ENCODE measurements at regions not wholly inside any gene's neighbourhood (a gene's known extent, or its start where the extent isn't known, plus 50 kb on each side); places are given as distances from the start of the nearest gene placed in this dataset.

DNA sequence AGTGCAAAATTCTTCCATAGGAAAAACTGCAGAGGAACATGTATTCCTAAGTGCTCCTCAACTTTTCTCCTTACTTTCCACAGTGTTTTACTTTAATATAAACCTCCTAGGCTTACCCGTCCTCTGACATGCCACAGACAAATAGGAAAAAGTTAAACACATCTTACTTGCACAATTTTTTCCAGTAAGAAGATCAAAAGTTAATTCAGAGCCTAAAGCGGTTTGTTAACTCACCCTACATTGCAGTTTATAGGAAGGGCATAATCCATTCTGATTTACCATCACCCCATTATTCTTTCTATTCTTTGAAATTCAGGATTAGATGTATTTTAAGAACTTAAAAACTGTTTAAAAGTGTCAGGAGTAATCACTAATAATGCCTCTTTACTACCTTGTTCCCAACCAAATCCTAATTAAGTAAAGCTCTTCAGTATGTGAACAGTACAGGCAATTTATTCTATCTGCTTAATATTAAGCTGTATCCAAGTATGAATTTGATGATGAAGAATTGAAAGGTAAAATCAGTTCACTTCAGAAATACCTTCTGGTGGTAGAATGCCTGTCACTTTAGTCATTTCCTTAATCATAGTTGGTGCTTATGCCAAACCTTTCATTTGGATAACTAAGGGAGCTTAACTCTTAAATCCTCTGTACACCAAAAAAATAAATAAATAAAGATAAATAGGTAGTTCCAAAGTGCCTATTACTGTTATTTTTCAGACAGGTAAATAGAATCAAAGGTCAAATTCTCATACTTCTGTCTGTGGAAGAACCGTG, 292.0 kb downstream of the ALDH8A1 start (continued):
- TF ChIP-seq SMARCB1 (IDR thresholded peaks at IDR 0.05; ENCODE audit: insufficient read length, low read depth) (no peak), XRCC4 (IDR thresholded peaks at IDR 0.05; ENCODE audit: extremely low read depth, insufficient read depth, insufficient read length) (no peak), ZNF445 (CRISPR knock-in tag; IDR thresholded peaks at IDR 0.05; ENCODE audit: low read depth) (no peak), ZC3H8 (IDR thresholded peaks at IDR 0.05) (no peak), ZNF77 (CRISPR knock-in tag; IDR thresholded peaks at IDR 0.05) (no peak)

GRCh38 chr6:134657343-134657742, 292.6 kb downstream of the ALDH8A1 start:
- Histone ChIP-seq H3K9ac (ENCODE audit: insufficient read depth in 1 of 2, low read depth in 2 of 2, low read length in 2 of 2) (no peak overlapping the region), H3K27ac (ENCODE audit: extremely low read depth, low read depth, low read length) (no peak overlapping the region), H3K4me3 (no peak overlapping the region), H3K79me2 (ENCODE audit: control insufficient read depth, insufficient read depth, low read length) (no peaks in the 10 kb centered on the region), H2AFZ (ENCODE audit: low read depth, low read length) (no peak overlapping the region), H3K9me3 (replicated peaks; ENCODE audit: control insufficient read depth, insufficient read depth, low read depth, low read length) (no peaks in the 10 kb centered on the region), H3K27me3 (ENCODE audit: control insufficient read depth in 2 of 2, insufficient read depth in 2 of 2, low read length in 2 of 2) (peaks cover 8 to 18% of the 10 kb centered on the region in 2 experiments; a peak in 3 of 5 replicates), H3K9me1 (ENCODE audit: control insufficient read depth, insufficient read depth, low read length) (no peaks in the 10 kb centered on the region), H4K20me1 (replicated peaks; ENCODE audit: control insufficient read depth, insufficient read depth, low read length) (no peaks in the 10 kb centered on the region), H3K36me3 (ENCODE audit: control insufficient read depth, insufficient read depth, low read length) (no peaks in the 10 kb centered on the region), H3K4me2 (ENCODE audit: insufficient read depth, low read length) (no peak overlapping the region), H3K4me1 (replicated peaks in 1 of 2; ENCODE audit: control insufficient read depth in 2 of 2, insufficient read depth in 2 of 2, low read length in 2 of 2) (no peaks in the 10 kb centered on the region)
- CTCF ChIA-PET (ENCODE audit: low intra/inter-chr PET ratio), result no interaction called here
- BruUV-seq (replicated peaks), result no TSS peak
- in situ Hi-C loops (cut with MboI), result no loop called here
- ATAC-seq (no peak), DNase-seq (ENCODE audit: extremely low read depth in 1 of 4, low spot score in 3 of 4) (no peak), FAIRE-seq (no peak)
- intact Hi-C loops (cut with micrococcal nuclease), result loop anchor here (10.0 kb wide), 1 partner anchor 287 kb away; no protein-coding TSS in a partner anchor
- TF ChIP-seq SAP30 (IDR thresholded peaks at IDR 0.05; ENCODE audit: borderline replicate concordance, insufficient read depth, low read depth, low read length, poor library complexity, severe bottlenecking) (no peak), NFE2 (IDR thresholded peaks at IDR 0.05; ENCODE audit: low read depth) (no peak), NFATC3 (IDR thresholded peaks at IDR 0.05) (no peak), SMARCE1 (IDR thresholded peaks at IDR 0.05) (no peak), ZNF280A (IDR thresholded peaks at IDR 0.05; ENCODE audit: low read depth, partially characterized antibody) (no peak), SLC30A9 (CRISPR knock-in tag; IDR thresholded peaks at IDR 0.05) (no peak), CHD4 (IDR thresholded peaks at IDR 0.05; ENCODE audit: insufficient read depth, insufficient replicate concordance, low read depth, low read length, poor library complexity, severe bottlenecking) (no peak), ZNF707 (CRISPR knock-in tag; conservative IDR thresholded peaks at IDR 0.05) (no peak), RFX7 (CRISPR knock-in tag; IDR thresholded peaks at IDR 0.05) (no peak), PCBP1 (IDR thresholded peaks at IDR 0.05; ENCODE audit: low read depth, low read length, poor library complexity, severe bottlenecking) (no peak), MTA3 (IDR thresholded peaks at IDR 0.05; ENCODE audit: borderline replicate concordance) (no peak), NCOR1 (IDR thresholded peaks at IDR 0.05) (no peak), ZNF655 (CRISPR knock-in tag; IDR thresholded peaks at IDR 0.05) (no peak), NCOA2 (IDR thresholded peaks at IDR 0.05; ENCODE audit: partially characterized antibody in 2 of 2) (no peak), KLF16 (IDR thresholded peaks at IDR 0.05) (no peak), TRIM24 (IDR thresholded peaks at IDR 0.05) (no peak), EGR1 (conservative IDR thresholded peaks at IDR 0.05) (no peak)
- POLR2A ChIA-PET, result interaction anchor here (1.2 kb wide), 1 partner anchor 9 kb away, joined by 3 read pairs; no protein-coding TSS in a partner anchor
- WGBS (ENCODE audit: insufficient coverage, low coverage, missing lambda C conversion rate), result 0% methylated on average over 3 of the region's 3 CpGs
